CD4-positive, alpha-beta T cell treated with Interleukin-1 beta for 1 hour (primary cell): ENCODE measurements at regions not wholly inside any gene's neighbourhood (a gene's known extent, or its start where the extent isn't known, plus 50 kb on each side); places are given as distances from the start of the nearest gene placed in this dataset.
"Not testable (repeated sequence)": the region's sequence is repeated elsewhere in the genome, so short reads cannot be mapped to it uniquely, and the experiment has no call there.

ENCODE experiments used
- DNase-seq, 2 donors: peaks; one replicate each; pipeline ENCODE4 v3.0.0-alpha.2; 2020 to 2022

- DNase-seq: no peak
These were observed 885.9 kb downstream of the CDH8 start for GRCh38 chr16:61150351-61150750.

GRCh38 chr16:61149709-61150108 lies 886.5 kb downstream of the CDH8 start:
- no peak for DNase-seq

GRCh38 chr16:61148930-61149329 lies 887.3 kb downstream of the CDH8 start:
- no peak for DNase-seq

- no peak for DNase-seq
These were observed 889.8 kb downstream of the CDH8 start for GRCh38 chr16:61146429-61146828.

GRCh38 chr16:61131447-61131846 lies 904.8 kb downstream of the CDH8 start:
- DNase-seq: no peak

GRCh38 chr16:61128545-61129323 lies 907.5 kb downstream of the CDH8 start:
- DNase-seq: no peak

GRCh38 chr16:61105544-61105943 lies 930.7 kb downstream of the CDH8 start:
- no peak for DNase-seq

- DNase-seq: no peak
These were observed 937.7 kb downstream of the CDH8 start for GRCh38 chr16:61098505-61098904.

GRCh38 chr16:61091300-61091699 lies 944.9 kb downstream of the CDH8 start:
- not testable (repeated sequence) for DNase-seq

GRCh38 chr16:61083711-61084110 lies 952.5 kb downstream of the CDH8 start:
- DNase-seq: no peak

- DNase-seq: no peak
These were observed 961.9 kb downstream of the CDH8 start for GRCh38 chr16:61074324-61074723.

- no peak for DNase-seq
These were observed 978.6 kb downstream of the CDH8 start for GRCh38 chr16:61057635-61058034.

GRCh38 chr16:61050547-61050946 lies 985.7 kb downstream of the CDH8 start:
- DNase-seq: no peak

- no peak for DNase-seq
These were observed 990.3 kb downstream of the CDH8 start for GRCh38 chr16:61045931-61046330.

- no peak for DNase-seq
These were observed 993.5 kb downstream of the CDH8 start for GRCh38 chr16:61042737-61043136.

GRCh38 chr16:61030616-61031015 lies 1005.6 kb downstream of the CDH8 start:
- DNase-seq: no peak

- no peak for DNase-seq
These were observed 1011.9 kb downstream of the CDH8 start for GRCh38 chr16:61024180-61024900.

- DNase-seq: no peak
These were observed 1021.4 kb downstream of the CDH8 start for GRCh38 chr16:61014869-61015268.

- DNase-seq: no peak
These were observed 1028.5 kb downstream of the CDH8 start for GRCh38 chr16:61007694-61008093.

GRCh38 chr16:61005952-61006351 lies 1030.3 kb downstream of the CDH8 start:
- no peak for DNase-seq

- DNase-seq: no peak
These were observed 1033.6 kb downstream of the CDH8 start for GRCh38 chr16:61002479-61003204.

- DNase-seq: no peak
These were observed 1044.4 kb downstream of the CDH8 start for GRCh38 chr16:60991886-60992285.

GRCh38 chr16:60989592-60989991 lies 1046.6 kb downstream of the CDH8 start:
- no peak for DNase-seq

- no peak for DNase-seq
These were observed 1057.1 kb downstream of the CDH8 start for GRCh38 chr16:60979119-60979518.
